Heart right ventricle (tissue), 16 donors: ENCODE measurements at regions not wholly inside any gene's neighbourhood (a gene's known extent, or its start where the extent isn't known, plus 50 kb on each side); places are given as distances from the start of the nearest gene placed in this dataset.

Source experiments
- ATAC-seq, 8 donors: fragments of 200-7000 bp; cut with Tn5 transposase; one replicate each; pipeline ENCODE4 v1.9.1; 2020; ENCODE audit warnings: mild to moderate bottlenecking in 8 of 8, moderate library complexity in 8 of 8, moderate number of reproducible peaks in 1 of 8
- DNase-seq, 2 donors: peaks; one replicate each; pipeline ENCODE4 v3.0.0-alpha.2; 2020
- H3K27ac ChIP-seq, 10 donors: fragments of 200-600 bp; sonication (generic) in 2 of 10; one replicate each; pipeline versions ENCODE4 v1.5.0 to v1.8.0; 2020 to 2022; ENCODE audit warnings: mild to moderate bottlenecking in 3 of 10
- H3K27me3 ChIP-seq, 7 donors: fragments of 200-600 bp; one replicate each; pipeline ENCODE4 v1.8.0; 2021 to 2022; ENCODE audit warnings: mild to moderate bottlenecking in 2 of 7
- H3K36me3 ChIP-seq, 9 donors: fragments of 200-600 bp; sonication (generic) in 1 of 9; one replicate each; pipeline versions ENCODE4 v1.5.0 to v1.8.0; 2020 to 2022; ENCODE audit warnings: mild to moderate bottlenecking in 2 of 9
- H3K4me1 ChIP-seq, 9 donors: fragments of 200-600 bp; sonication (generic) in 1 of 9; one replicate each; pipeline versions ENCODE4 v1.5.0 to v1.8.0; 2020 to 2022; ENCODE audit warnings: mild to moderate bottlenecking in 4 of 9
- H3K4me3 ChIP-seq, 10 donors: fragments of 200-600 bp; sonication (generic) in 2 of 10; one replicate each; pipeline versions ENCODE4 v1.5.0 to v1.8.0; 2020 to 2022; ENCODE audit warnings: mild to moderate bottlenecking in 7 of 10, moderate library complexity in 2 of 10
- H3K9me3 ChIP-seq, 11 donors: fragments of 200-600 bp in 10 of 11; sonication (generic) in 2 of 11; one replicate each; pipeline versions ENCODE4 v1.5.0 to v1.8.0; 2013 to 2022; ENCODE audit warnings: mild to moderate bottlenecking in 2 of 11, control low read depth in 1 of 11, moderate library complexity in 1 of 11
- CTCF ChIP-seq, 9 donors: fragments of 200-600 bp; sonication (generic) in 2 of 9; IDR thresholded peaks; one replicate each; pipeline versions ENCODE4 v1.5.0 to v1.8.0; 2021 to 2022; ENCODE audit warnings: antibody characterized with exemption in 9 of 9, mild to moderate bottlenecking in 5 of 9, moderate library complexity in 1 of 9
- WGBS, 2 donors: extraction: QIAGEN DNeasy Blood & Tissue Kit; methylation state at CpG; one replicate each; pipeline ENCODE4 v1.1.7; 2013; ENCODE audit warnings: inconsistent platforms in 1 of 2; 5-methylcytosine and 5-hydroxymethylcytosine counted together
- intact Hi-C, 10 donors: fragments of 100-400 bp; cut with DNase I; formaldehyde crosslinking; loops; one replicate each; pipeline versions ENCODE4 v1.11.1 to v1.14.2; 2022
- donor health status: Arrhythmogenic right ventricular cardiomyopathy.
- donor health status: ischemic (EF 13 %, LVEDD 7.1; RV severe dilation, severe dysfunction).
- donor health status: healthy with polysubstance abuse.
- donor health status: DM: no; HTN: yes; CAD: no.
- donor health status: DM: no; HTN: no; CAD: no.
- donor health status: ischemic (EF 25% LVEDD 6.9; RV normal size, moderate dysfunction).
- donor health status: ischemic (EF 25% LVEDD 5.7; RV mildly dilated, moderate dysfunction).
- donor health status: healthy.
- donor health status: DM: yes; HTN: yes; CAD: no.
- donor health status: Ischemic cardiomyopathy.
- donor health status: ischemic (EF 35%, LVEDD 5.7; RV mildly dilated, moderate dysfunction).
- donor health status: nonischemic (EF 11% LVEDD 7.7; RV severe dilation, severe dysfunction).
- donor health status: DM: yes; HTN: yes; CAD: no.
- donor health status: PGD.
- donor health status: ischemic (EF 29% LVEDD 5.4; RV normal size, mild dysfunction).
- donor health status: nonischemic (EF 23%, LVEDD 6.1; RV moderate dilation, normal function).

DNA sequence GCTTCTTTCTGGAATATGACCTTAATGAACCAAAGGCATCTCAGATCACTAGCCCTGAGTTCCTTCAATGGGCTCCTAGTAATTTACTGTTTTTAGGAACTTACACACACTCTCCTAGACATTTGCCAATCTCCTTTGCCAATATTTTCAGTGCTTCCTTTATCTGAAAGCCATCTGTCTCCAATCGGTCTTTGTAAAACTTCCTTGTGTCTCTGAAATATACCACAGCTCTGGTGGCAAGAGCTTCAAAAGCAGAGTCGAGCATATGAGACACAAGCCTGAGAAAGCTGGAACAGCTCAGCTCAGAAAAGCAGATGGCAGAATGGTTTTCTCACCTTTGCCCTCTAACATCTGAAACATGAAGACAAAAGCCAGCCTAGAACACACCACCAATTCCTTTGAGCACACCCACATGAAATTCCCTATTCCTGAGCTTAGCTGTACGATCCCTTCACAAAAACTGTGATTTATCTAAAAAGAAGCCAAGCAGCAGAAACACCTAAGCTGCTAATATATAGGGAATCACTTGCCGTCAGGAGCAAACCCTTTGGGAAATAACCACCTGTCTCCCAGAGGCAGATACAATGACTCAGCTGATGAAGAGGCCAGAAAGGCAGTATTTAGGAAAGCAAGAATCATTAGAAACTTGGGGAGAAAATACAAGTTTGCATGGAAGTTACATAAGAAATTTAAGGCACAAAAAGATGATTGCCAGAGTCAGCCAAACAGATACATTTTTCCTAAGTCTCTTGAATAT lies 70.2 kb upstream of the ANK3 start:
- intact Hi-C loops = loop anchor here in 1 of 10 donors (10.0 kb wide), 1 partner anchor 155 kb away; no protein-coding TSS in a partner anchor
- no peak for TF ChIP-seq CTCF (IDR thresholded peaks at IDR 0.05)
- 64 to 69% methylated on average over 4 of the region's 4 CpGs for WGBS, 2 donors
- Histone ChIP-seq H3K4me1 (peaks cover 0 to 14% (median 0%) of the 10 kb centered on the region in 9 donors), H3K36me3 (no peaks in the 10 kb centered on the region), H3K27me3 (no peaks in the 10 kb centered on the region), H3K4me3 (no peak overlapping the region), H3K27ac (no peak overlapping the region), H3K9me3 (no peaks in the 10 kb centered on the region)
- DNase-seq (no peak), ATAC-seq (no peak)

- Histone ChIP-seq H3K4me1 (peaks cover 0 to 21% (median 13%) of the 10 kb centered on the region in 9 donors), H3K9me3 (no peaks in the 10 kb centered on the region), H3K36me3 (no peaks in the 10 kb centered on the region), H3K4me3 (no peak overlapping the region), H3K27ac (no peak overlapping the region), H3K27me3 (no peaks in the 10 kb centered on the region)
- 89 to 92% methylated on average over 4 of the region's 4 CpGs for WGBS, 2 donors
- intact Hi-C loops = loop anchor here in 1 of 10 donors (10.0 kb wide), 1 partner anchor 159 kb away; no protein-coding TSS in a partner anchor
- DNase-seq (no peak), ATAC-seq (no peak)
- TF ChIP-seq CTCF (IDR thresholded peaks at IDR 0.05) = no peak
These were observed 66.4 kb upstream of the ANK3 start for GRCh38 chr10:60456053-60456452.

DNA sequence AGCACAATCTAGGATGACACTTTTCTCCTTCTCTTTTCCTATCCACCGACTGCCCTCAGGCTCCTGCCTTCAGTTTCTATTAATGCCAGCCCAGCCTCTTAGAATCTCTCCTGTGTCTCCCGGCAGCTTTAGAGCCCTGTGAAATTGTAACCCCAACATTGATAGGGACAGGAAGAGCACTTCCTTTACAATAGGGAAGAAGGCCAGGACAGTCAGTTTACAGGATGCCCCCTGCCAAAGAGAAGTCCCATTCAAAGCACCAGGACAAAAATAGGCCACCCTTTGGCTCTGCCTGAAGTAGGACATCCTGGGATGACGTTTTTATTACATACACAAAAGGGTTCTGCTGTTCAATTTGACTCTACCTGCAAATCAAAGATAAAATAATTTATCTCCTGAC lies 64.7 kb upstream of the ANK3 start:
- ATAC-seq (peak in 7 of 8 donors; percentile 33 to 93 (median 84)), DNase-seq (no peak)
- Histone ChIP-seq H3K27ac (peak overlapping the region in 5 of 10 donors; percentile 9 to 37 (median 33)), H3K9me3 (no peaks in the 10 kb centered on the region), H3K27me3 (no peaks in the 10 kb centered on the region), H3K36me3 (no peaks in the 10 kb centered on the region), H3K4me3 (no peak overlapping the region), H3K4me1 (peaks cover 0 to 21% (median 10%) of the 10 kb centered on the region in 9 donors)
- TF ChIP-seq CTCF (IDR thresholded peaks at IDR 0.05) = no peak
- intact Hi-C loops = loop anchor here in 1 of 10 donors (10.0 kb wide), 1 partner anchor 160 kb away; no protein-coding TSS in a partner anchor
- WGBS, 2 donors = 2 to 12% methylated on average over 3 of the region's 3 CpGs

- no peak overlapping the region for H3K27ac ChIP-seq
- TF ChIP-seq CTCF (IDR thresholded peaks at IDR 0.05) = no peak
- H3K36me3 ChIP-seq = no peaks in the 10 kb centered on the region
- 59 to 65% methylated on average over 2 of the region's 2 CpGs for WGBS, 2 donors
- DNase-seq (no peak), ATAC-seq (no peak)
- no peak overlapping the region for H3K4me3 ChIP-seq
- H3K27me3 ChIP-seq = no peaks in the 10 kb centered on the region
- intact Hi-C loops = loop anchor here in 1 of 10 donors (10.0 kb wide), 1 partner anchor 162 kb away; no protein-coding TSS in a partner anchor
- peaks cover 0 to 21% (median 10%) of the 10 kb centered on the region in 9 donors for H3K4me1 ChIP-seq
- H3K9me3 ChIP-seq = no peaks in the 10 kb centered on the region
These were observed 63.4 kb upstream of the ANK3 start for GRCh38 chr10:60453036-60453435.
